Keratinocyte (primary cell): ENCODE measurements at regions not wholly inside any gene's neighbourhood (a gene's known extent, or its start where the extent isn't known, plus 50 kb on each side); places are given as distances from the start of the nearest gene placed in this dataset.
A peak's percentile ranks its signal among the peaks of the same experiment; 100 is the strongest.

Source experiments
- DNase-seq: peaks from one replicate; pipeline ENCODE4 v3.0.0-alpha.2; 2011; ENCODE audit warnings: low read depth, missing footprints, low spot score
- FAIRE-seq: peaks from 2 replicates; lab custom pipeline; 2011; peaks lifted over from hg19 to GRCh38; lab: Jason Lieb, UNC
- H2AFZ ChIP-seq: 2 replicates; pipeline ENCODE4 v1.6.0; 2012; ENCODE audit warnings: low read length, control low read depth, inconsistent platforms; ENCODE audit not compliant: control insufficient read depth
- H3K27ac ChIP-seq: 2 replicates; pipeline ENCODE4 v1.5.1; 2011; ENCODE audit warnings: low read length; ENCODE audit not compliant: control insufficient read depth, insufficient read depth
- H3K27me3 ChIP-seq: 3 replicates; pipeline ENCODE4 v1.6.0; 2011; ENCODE audit warnings: low read length; ENCODE audit not compliant: control insufficient read depth, insufficient read depth; ENCODE audit errors: extremely low read depth
- H3K36me3 ChIP-seq, 2 experiments: 2 replicates in 1 of 2; 3 replicates in 1 of 2; pipeline ENCODE4 v1.5.1; 2011; ENCODE audit warnings: low read length in 2 of 2, mild to moderate bottlenecking in 1 of 2; ENCODE audit not compliant: control insufficient read depth in 2 of 2, insufficient read depth in 2 of 2; ENCODE audit errors: extremely low read depth in 1 of 2
- H3K4me1 ChIP-seq: 3 replicates; pipeline ENCODE4 v1.5.1; 2011; ENCODE audit warnings: low read length; ENCODE audit not compliant: control insufficient read depth, insufficient read depth; ENCODE audit errors: extremely low read depth
- H3K4me2 ChIP-seq: 3 replicates; pipeline ENCODE4 v1.6.0; 2011; ENCODE audit warnings: low read depth, low read length; ENCODE audit not compliant: control insufficient read depth, insufficient read depth; ENCODE audit errors: extremely low read depth
- H3K4me3 ChIP-seq, 3 experiments: fragments of 200-600 bp in 1 of 3; sonication (generic) in 1 of 3; 2 replicates in 2 of 3; 3 replicates in 1 of 3; pipeline ENCODE4 v1.5.1; 2011 to 2016; ENCODE audit warnings: low read length in 3 of 3, mild to moderate bottlenecking in 3 of 3, control low read depth in 2 of 3, inconsistent platforms in 1 of 3, low read depth in 1 of 3, mixed read lengths in 1 of 3, mixed run types in 1 of 3, moderate library complexity in 1 of 3; ENCODE audit not compliant: control insufficient read depth in 2 of 3, insufficient read depth in 2 of 3; ENCODE audit errors: extremely low read depth in 1 of 3
- H3K79me2 ChIP-seq: 2 replicates; pipeline ENCODE4 v1.6.0; 2012; ENCODE audit warnings: low read length; ENCODE audit not compliant: control insufficient read depth, insufficient read depth
- H3K9ac ChIP-seq: 3 replicates; pipeline ENCODE4 v1.6.0; 2011; ENCODE audit warnings: low read length; ENCODE audit not compliant: control insufficient read depth, insufficient read depth; ENCODE audit errors: extremely low read depth
- H3K9me1 ChIP-seq: 3 replicates; pipeline ENCODE4 v1.6.0; 2011; ENCODE audit warnings: low read length; ENCODE audit not compliant: control insufficient read depth, insufficient read depth; ENCODE audit errors: extremely low read depth
- H3K9me3 ChIP-seq: 2 replicates; pipeline ENCODE4 v1.5.1; 2012; ENCODE audit warnings: low read depth, low read length; ENCODE audit not compliant: control insufficient read depth
- H4K20me1 ChIP-seq: 3 replicates; pipeline ENCODE4 v1.6.0; 2011; ENCODE audit warnings: low read length; ENCODE audit not compliant: control insufficient read depth, insufficient read depth; ENCODE audit errors: extremely low read depth
- CTCF ChIP-seq, 3 experiments: IDR thresholded peaks in 1 of 3; conservative IDR thresholded peaks in 1 of 3; optimal IDR thresholded peaks in 1 of 3; 2 replicates in 2 of 3; 3 replicates in 1 of 3; pipeline versions ENCODE3 to v1.5.1; 2011; ENCODE audit warnings: low read length in 3 of 3, mild to moderate bottlenecking in 3 of 3, moderate library complexity in 2 of 3, control low read depth in 1 of 3, inconsistent platforms in 1 of 3; ENCODE audit not compliant: insufficient read depth in 2 of 3; ENCODE audit errors: extremely low read depth in 1 of 3
- EZH2 ChIP-seq: IDR thresholded peaks from one replicate; pipeline ENCODE4 v1.6.1; 2012; ENCODE audit warnings: inconsistent platforms, mild to moderate bottlenecking, low read length, moderate library complexity
- dilution Hi-C: fragments of 300-500 bp; cut with MboI; formaldehyde crosslinking; loops from one replicate; pipeline ENCODE4 v1.7.0; 2020; ENCODE audit warnings: low sequenced_read_pairs; ENCODE audit not compliant: extremely low pct_ligation_motif_present

- no peak overlapping the region for H2AFZ ChIP-seq
- H3K4me1 ChIP-seq = peaks cover 32% of the 10 kb centered on the region
- DNase-seq = no peak
- no peaks in the 10 kb centered on the region for H3K9me3 ChIP-seq
- no peak overlapping the region for H3K4me2 ChIP-seq
- dilution Hi-C loops = no loop called here
- no peaks in the 10 kb centered on the region for H4K20me1 ChIP-seq
- TF ChIP-seq CTCF (optimal IDR thresholded peaks at IDR 0.05 in 1 of 3, IDR thresholded peaks at IDR 0.05 in 1 of 3, conservative IDR thresholded peaks at IDR 0.05 in 1 of 3; ENCODE audit: extremely low read depth in 1 of 3, insufficient read depth in 2 of 3, low read length in 3 of 3) (no peak), EZH2 (no peak)
- no peaks in the 10 kb centered on the region for H3K9me1 ChIP-seq
- H3K79me2 ChIP-seq = no peaks in the 10 kb centered on the region
- FAIRE-seq = no peak
- H3K36me3 ChIP-seq = no peaks in the 10 kb centered on the region
- H3K27ac ChIP-seq = no peak overlapping the region
- no peak overlapping the region for H3K9ac ChIP-seq
- no peaks in the 10 kb centered on the region for H3K27me3 ChIP-seq
- H3K4me3 ChIP-seq = no peak overlapping the region
These were observed 177.3 kb downstream of the FGF1 start for GRCh38 chr5:142508591-142508990.

- Histone ChIP-seq H2AFZ (peak overlapping the region; percentile 51), H3K27ac (no peak overlapping the region), H3K27me3 (no peaks in the 10 kb centered on the region), H3K4me3 (no peak overlapping the region), H3K4me2 (peak overlapping the region; percentile 74), H3K9me3 (no peaks in the 10 kb centered on the region), H3K36me3 (no peaks in the 10 kb centered on the region), H3K9me1 (no peaks in the 10 kb centered on the region), H3K4me1 (peaks cover 30% of the 10 kb centered on the region), H3K9ac (no peak overlapping the region), H3K79me2 (no peaks in the 10 kb centered on the region), H4K20me1 (no peaks in the 10 kb centered on the region)
- peak; percentile 88 for FAIRE-seq
- dilution Hi-C loops = no loop called here
- TF ChIP-seq CTCF (optimal IDR thresholded peaks at IDR 0.05 in 1 of 3, IDR thresholded peaks at IDR 0.05 in 1 of 3, conservative IDR thresholded peaks at IDR 0.05 in 1 of 3; ENCODE audit: extremely low read depth in 1 of 3, insufficient read depth in 2 of 3, low read length in 3 of 3) (no peak), EZH2 (no peak)
- DNase-seq = no peak
These were observed 178.1 kb downstream of the FGF1 start for GRCh38 chr5:142507531-142508372.
